ENCODE measurements at regions not wholly inside any gene's neighbourhood (a gene's known extent, or its start where the extent isn't known, plus 50 kb on each side); places are given as distances from the start of the nearest gene placed in this dataset.

DNA sequence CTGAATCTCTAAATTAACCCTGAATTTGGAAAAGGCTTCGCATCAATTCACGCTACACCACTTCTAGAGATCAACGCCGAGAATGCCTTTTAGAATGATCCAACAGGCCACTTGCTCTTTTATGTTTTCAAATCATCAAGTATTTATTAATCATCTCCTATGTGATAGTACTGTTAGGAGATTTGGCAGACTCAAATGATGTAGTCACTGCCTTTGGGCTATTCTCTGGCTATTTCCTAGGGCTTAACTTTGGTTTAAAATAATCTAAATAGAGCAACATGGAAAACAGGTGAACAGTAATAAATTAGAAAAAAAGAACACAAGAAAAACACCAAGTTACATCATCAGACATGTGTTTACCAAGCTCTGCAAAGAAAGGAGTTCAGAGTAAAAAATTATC lies 140.3 kb downstream of the TENT5A start:
- TF ChIP-seq, protein P1, sequence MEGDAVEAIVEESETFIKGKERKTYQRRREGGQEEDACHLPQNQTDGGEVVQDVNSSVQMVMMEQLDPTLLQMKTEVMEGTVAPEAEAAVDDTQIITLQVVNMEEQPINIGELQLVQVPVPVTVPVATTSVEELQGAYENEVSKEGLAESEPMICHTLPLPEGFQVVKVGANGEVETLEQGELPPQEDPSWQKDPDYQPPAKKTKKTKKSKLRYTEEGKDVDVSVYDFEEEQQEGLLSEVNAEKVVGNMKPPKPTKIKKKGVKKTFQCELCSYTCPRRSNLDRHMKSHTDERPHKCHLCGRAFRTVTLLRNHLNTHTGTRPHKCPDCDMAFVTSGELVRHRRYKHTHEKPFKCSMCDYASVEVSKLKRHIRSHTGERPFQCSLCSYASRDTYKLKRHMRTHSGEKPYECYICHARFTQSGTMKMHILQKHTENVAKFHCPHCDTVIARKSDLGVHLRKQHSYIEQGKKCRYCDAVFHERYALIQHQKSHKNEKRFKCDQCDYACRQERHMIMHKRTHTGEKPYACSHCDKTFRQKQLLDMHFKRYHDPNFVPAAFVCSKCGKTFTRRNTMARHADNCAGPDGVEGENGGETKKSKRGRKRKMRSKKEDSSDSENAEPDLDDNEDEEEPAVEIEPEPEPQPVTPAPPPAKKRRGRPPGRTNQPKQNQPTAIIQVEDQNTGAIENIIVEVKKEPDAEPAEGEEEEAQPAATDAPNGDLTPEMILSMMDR (IDR thresholded peaks at IDR 0.05) = no peak
- TF ChIP-seq POLR2A (IDR thresholded peaks at IDR 0.05) = no peak

Measured in lower leg skin (tissue), 3 donors.